NCI-H2171 (cell line): ENCODE measurements at regions not wholly inside any gene's neighbourhood (a gene's known extent, or its start where the extent isn't known, plus 50 kb on each side); places are given as distances from the start of the nearest gene placed in this dataset.

ENCODE experiments used
- DNase-seq: peaks from one replicate; lab custom pipeline; 2025; lab: John Stamatoyannopoulos, UW

GRCh38 chr21:19844334-19844733 lies 1153.9 kb upstream of the NCAM2 start:
- no peak for DNase-seq

GRCh38 chr21:19850157-19850556 lies 1148.1 kb upstream of the NCAM2 start:
- DNase-seq, result no peak

GRCh38 chr21:19853061-19853460 lies 1145.1 kb upstream of the NCAM2 start:
- no peak for DNase-seq

GRCh38 chr21:19853709-19854575 lies 1144.3 kb upstream of the NCAM2 start:
- no peak for DNase-seq

- DNase-seq, result no peak
These were observed 1142.7 kb upstream of the NCAM2 start for GRCh38 chr21:19855522-19855921.

GRCh38 chr21:19864476-19864875 lies 1133.7 kb upstream of the NCAM2 start:
- DNase-seq, result no peak

GRCh38 chr21:19870682-19871081 lies 1127.5 kb upstream of the NCAM2 start:
- DNase-seq, result no peak

GRCh38 chr21:19874521-19874920 lies 1123.7 kb upstream of the NCAM2 start:
- no peak for DNase-seq

GRCh38 chr21:19878133-19878532 lies 1120.1 kb upstream of the NCAM2 start:
- no peak for DNase-seq

- no peak for DNase-seq
These were observed 1098.6 kb upstream of the NCAM2 start for GRCh38 chr21:19899645-19900044.

- DNase-seq, result no peak
These were observed 1098.1 kb upstream of the NCAM2 start for GRCh38 chr21:19900149-19900548.

- no peak for DNase-seq
These were observed 1089.8 kb upstream of the NCAM2 start for GRCh38 chr21:19908390-19908789.

GRCh38 chr21:19914028-19914427 lies 1084.2 kb upstream of the NCAM2 start:
- DNase-seq, result no peak

GRCh38 chr21:19921211-19921610 lies 1077.0 kb upstream of the NCAM2 start:
- no peak for DNase-seq

- no peak for DNase-seq
These were observed 1076.1 kb upstream of the NCAM2 start for GRCh38 chr21:19922122-19922521.

- DNase-seq, result no peak
These were observed 1062.7 kb upstream of the NCAM2 start for GRCh38 chr21:19935467-19935866.

- no peak for DNase-seq
These were observed 1060.6 kb upstream of the NCAM2 start for GRCh38 chr21:19937619-19938018.

GRCh38 chr21:19941626-19942025 lies 1056.6 kb upstream of the NCAM2 start:
- DNase-seq, result no peak

- DNase-seq, result no peak
These were observed 1047.9 kb upstream of the NCAM2 start for GRCh38 chr21:19950347-19950746.

GRCh38 chr21:19969156-19969555 lies 1029.1 kb upstream of the NCAM2 start:
- DNase-seq, result no peak

GRCh38 chr21:19981938-19982337 lies 1016.3 kb upstream of the NCAM2 start:
- DNase-seq, result no peak

- no peak for DNase-seq
These were observed 1011.8 kb upstream of the NCAM2 start for GRCh38 chr21:19986396-19986795.

GRCh38 chr21:19987671-19988070 lies 1010.5 kb upstream of the NCAM2 start:
- no peak for DNase-seq

- DNase-seq, result no peak
These were observed 1005.7 kb upstream of the NCAM2 start for GRCh38 chr21:19992540-19992939.
